ENCODE measurements at regions not wholly inside any gene's neighbourhood (a gene's known extent, or its start where the extent isn't known, plus 50 kb on each side); places are given as distances from the start of the nearest gene placed in this dataset.
"Not testable (repeated sequence)": the region's sequence is repeated elsewhere in the genome, so short reads cannot be mapped to it uniquely, and the experiment has no call there.

GRCh38 chr17:26936645-26937044, 357.3 kb upstream of the WSB1 start:
- H3K4me1 ChIP-seq; intact Hi-C loops (cut with DNase I); H3K27ac ChIP-seq; H3K4me3 ChIP-seq; H3K36me3 ChIP-seq; H3K9me3 ChIP-seq; DNase-seq; H3K27me3 ChIP-seq: not testable (repeated sequence)
- 50% methylated on average over 4 of the region's 4 CpGs for WGBS (ENCODE audit: insufficient coverage, low coverage, low lambda C conversion rate, missing lambda C conversion rate)
- peak in 3 of 4 donors; percentile 14 to 50 (median 48) for ATAC-seq

- ATAC-seq = peak in 3 of 4 donors; percentile 57 to 69 (median 65)
- H3K27ac ChIP-seq; DNase-seq; H3K27me3 ChIP-seq; H3K36me3 ChIP-seq; H3K4me3 ChIP-seq; intact Hi-C loops (cut with DNase I); H3K9me3 ChIP-seq; H3K4me1 ChIP-seq: not testable (repeated sequence)
- WGBS (ENCODE audit: insufficient coverage, low coverage, low lambda C conversion rate, missing lambda C conversion rate) = 19% methylated on average over 1 of the region's 1 CpG
Measured at GRCh38 chr17:26937750-26938322, 356.1 kb upstream of the WSB1 start.

- H3K27ac ChIP-seq; H3K36me3 ChIP-seq; DNase-seq; intact Hi-C loops (cut with DNase I); H3K9me3 ChIP-seq; H3K4me1 ChIP-seq; ATAC-seq; H3K27me3 ChIP-seq; H3K4me3 ChIP-seq: not testable (repeated sequence)
- WGBS (ENCODE audit: insufficient coverage, low coverage, low lambda C conversion rate, missing lambda C conversion rate) = 66% methylated on average over 8 of the region's 8 CpGs
Measured at GRCh38 chr17:26939755-26940154, 354.2 kb upstream of the WSB1 start.

- H3K27me3 ChIP-seq; intact Hi-C loops (cut with DNase I): not testable (repeated sequence)
- peak; percentile 28 to 79 (median 48) for ATAC-seq
Measured at GRCh38 chr17:26940587-26940986, 353.3 kb upstream of the WSB1 start.

GRCh38 chr17:26962255-26963162, 331.4 kb upstream of the WSB1 start:
- no peak for ATAC-seq
- TF ChIP-seq POLR2A (IDR thresholded peaks at IDR 0.05) = no peak
- TF ChIP-seq CTCF (IDR thresholded peaks at IDR 0.05) = no peak
- Histone ChIP-seq H3K9me3 (no peaks in the 10 kb centered on the region), H3K27me3 (peaks cover 0 to 16% of the 10 kb centered on the region in 2 donors), H3K4me3 (no peak overlapping the region), H3K36me3 (no peaks in the 10 kb centered on the region), H3K27ac (no peak overlapping the region), H3K4me1 (no peaks in the 10 kb centered on the region)
- intact Hi-C loops (cut with DNase I) = no loop called here
- DNase-seq = no peak
- 43% methylated on average over 87 of the region's 91 CpGs for WGBS (ENCODE audit: insufficient coverage, low coverage, low lambda C conversion rate, missing lambda C conversion rate)

More at GRCh38 chr17:26940587-26940986, 353.3 kb upstream of the WSB1 start:
- WGBS (ENCODE audit: insufficient coverage, low coverage, low lambda C conversion rate, missing lambda C conversion rate) = 25% methylated on average over 2 of the region's 2 CpGs
- not testable (repeated sequence) for H3K27ac ChIP-seq, DNase-seq, H3K36me3 ChIP-seq, H3K4me3 ChIP-seq, H3K9me3 ChIP-seq, H3K4me1 ChIP-seq

GRCh38 chr17:26963163-26963503, 330.8 kb upstream of the WSB1 start:
- WGBS (ENCODE audit: insufficient coverage, low coverage, low lambda C conversion rate, missing lambda C conversion rate) = 39% methylated on average over 26 of the region's 26 CpGs
- Histone ChIP-seq H3K27ac (no peak overlapping the region), H3K9me3 (no peaks in the 10 kb centered on the region), H3K4me3 (no peak overlapping the region), H3K36me3 (no peaks in the 10 kb centered on the region), H3K27me3 (peaks cover 0 to 16% of the 10 kb centered on the region in 2 donors), H3K4me1 (no peaks in the 10 kb centered on the region)
- TF ChIP-seq CTCF (IDR thresholded peaks at IDR 0.05) (no peak), POLR2A (IDR thresholded peaks at IDR 0.05) (no peak)
- intact Hi-C loops (cut with DNase I) = no loop called here
- DNase-seq = no peak
- ATAC-seq = peak in 1 of 4 donors; percentile 53

GRCh38 chr17:26965898-26966624, 327.9 kb upstream of the WSB1 start:
- H3K4me1 ChIP-seq; H3K27ac ChIP-seq; ATAC-seq; DNase-seq; H3K4me3 ChIP-seq; H3K36me3 ChIP-seq; H3K9me3 ChIP-seq; intact Hi-C loops (cut with DNase I): not testable (repeated sequence)
- WGBS (ENCODE audit: insufficient coverage, low coverage, low lambda C conversion rate, missing lambda C conversion rate) = 42% methylated on average over 1 of the region's 1 CpG
- H3K27me3 ChIP-seq = peaks cover 0 to 16% of the 10 kb centered on the region in 2 donors

GRCh38 chr17:26966625-26967179, 327.2 kb upstream of the WSB1 start:
- intact Hi-C loops (cut with DNase I); H3K9me3 ChIP-seq; DNase-seq; H3K4me1 ChIP-seq; H3K27ac ChIP-seq; H3K36me3 ChIP-seq; ATAC-seq; H3K4me3 ChIP-seq: not testable (repeated sequence)
- H3K27me3 ChIP-seq = peaks cover 0 to 16% of the 10 kb centered on the region in 2 donors
- 33% methylated on average over 2 of the region's 2 CpGs for WGBS (ENCODE audit: insufficient coverage, low coverage, low lambda C conversion rate, missing lambda C conversion rate)

Data from right lobe of liver (tissue), 6 donors.